GM12873 (cell line): ENCODE measurements at regions not wholly inside any gene's neighbourhood (a gene's known extent, or its start where the extent isn't known, plus 50 kb on each side); places are given as distances from the start of the nearest gene placed in this dataset.

Experiments used
- TF ChIP-seq, protein P1 (sequence below): IDR thresholded peaks from 2 replicates; pipeline ENCODE4 v1.5.1; 2012; ENCODE audit warnings: low read depth, mild to moderate bottlenecking, moderate library complexity, low read length, control low read depth; ENCODE audit not compliant: insufficient read depth; ENCODE audit errors: missing control alignments

DNA sequence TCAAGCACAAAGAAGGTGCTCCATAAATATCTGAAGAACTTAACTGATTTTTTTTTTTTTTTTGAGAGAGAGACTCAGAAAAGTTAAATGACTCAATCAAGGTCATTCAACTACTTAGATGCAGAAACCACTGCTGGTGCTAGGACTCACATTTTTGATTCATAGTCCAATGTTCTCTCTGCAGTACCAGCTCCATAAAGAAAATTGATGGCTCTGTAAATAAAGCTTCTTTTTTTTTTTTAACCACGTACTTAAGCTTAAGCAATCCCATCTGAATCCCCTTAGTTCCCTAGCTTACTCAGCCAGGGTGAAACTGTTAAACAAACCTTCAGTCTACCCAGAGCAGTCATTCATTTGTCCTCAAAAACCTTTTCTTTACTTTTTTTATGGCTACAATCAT lies 657.0 kb upstream of the WWC1 start:
- TF ChIP-seq, protein P1, sequence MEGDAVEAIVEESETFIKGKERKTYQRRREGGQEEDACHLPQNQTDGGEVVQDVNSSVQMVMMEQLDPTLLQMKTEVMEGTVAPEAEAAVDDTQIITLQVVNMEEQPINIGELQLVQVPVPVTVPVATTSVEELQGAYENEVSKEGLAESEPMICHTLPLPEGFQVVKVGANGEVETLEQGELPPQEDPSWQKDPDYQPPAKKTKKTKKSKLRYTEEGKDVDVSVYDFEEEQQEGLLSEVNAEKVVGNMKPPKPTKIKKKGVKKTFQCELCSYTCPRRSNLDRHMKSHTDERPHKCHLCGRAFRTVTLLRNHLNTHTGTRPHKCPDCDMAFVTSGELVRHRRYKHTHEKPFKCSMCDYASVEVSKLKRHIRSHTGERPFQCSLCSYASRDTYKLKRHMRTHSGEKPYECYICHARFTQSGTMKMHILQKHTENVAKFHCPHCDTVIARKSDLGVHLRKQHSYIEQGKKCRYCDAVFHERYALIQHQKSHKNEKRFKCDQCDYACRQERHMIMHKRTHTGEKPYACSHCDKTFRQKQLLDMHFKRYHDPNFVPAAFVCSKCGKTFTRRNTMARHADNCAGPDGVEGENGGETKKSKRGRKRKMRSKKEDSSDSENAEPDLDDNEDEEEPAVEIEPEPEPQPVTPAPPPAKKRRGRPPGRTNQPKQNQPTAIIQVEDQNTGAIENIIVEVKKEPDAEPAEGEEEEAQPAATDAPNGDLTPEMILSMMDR = no peak

DNA sequence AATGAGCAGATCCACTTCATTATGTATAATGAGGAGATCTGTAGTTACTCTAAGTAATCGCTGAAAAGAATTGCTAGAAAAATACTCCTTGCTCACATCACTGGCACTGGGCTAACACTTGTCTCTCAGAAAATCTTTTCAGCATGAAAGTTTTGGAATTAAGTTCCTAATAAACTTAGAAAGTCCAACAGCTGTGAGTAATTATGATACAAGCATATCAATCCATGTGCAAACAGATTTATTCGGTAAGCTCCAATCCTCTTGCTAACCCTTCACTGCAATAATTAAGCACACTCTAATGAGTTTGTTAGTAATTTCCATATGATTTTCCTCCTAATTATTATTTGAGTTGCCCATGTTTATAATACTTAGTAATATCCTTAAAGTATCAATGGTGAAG lies 652.6 kb upstream of the WWC1 start:
- TF ChIP-seq, protein P1 = no peak

DNA sequence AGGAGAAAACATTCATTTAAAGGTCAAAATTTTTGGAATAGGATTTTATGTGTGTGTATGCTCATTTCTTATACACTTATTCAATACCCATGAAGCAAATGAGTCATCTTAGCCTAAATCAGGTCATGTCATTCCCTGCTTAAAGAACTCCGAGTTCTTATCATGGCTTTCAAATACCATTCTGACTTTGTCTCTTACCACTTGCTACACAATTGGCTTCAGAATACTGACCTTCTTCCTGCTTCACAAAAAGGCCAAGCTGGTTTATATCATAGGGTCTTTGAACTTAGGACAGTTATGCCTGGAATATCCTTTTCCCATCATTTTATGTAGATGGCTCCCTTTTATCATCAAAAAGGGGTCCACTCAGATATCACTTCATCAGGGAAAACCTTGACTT lies 652.2 kb upstream of the WWC1 start:
- TF ChIP-seq, protein P1 = no peak

DNA sequence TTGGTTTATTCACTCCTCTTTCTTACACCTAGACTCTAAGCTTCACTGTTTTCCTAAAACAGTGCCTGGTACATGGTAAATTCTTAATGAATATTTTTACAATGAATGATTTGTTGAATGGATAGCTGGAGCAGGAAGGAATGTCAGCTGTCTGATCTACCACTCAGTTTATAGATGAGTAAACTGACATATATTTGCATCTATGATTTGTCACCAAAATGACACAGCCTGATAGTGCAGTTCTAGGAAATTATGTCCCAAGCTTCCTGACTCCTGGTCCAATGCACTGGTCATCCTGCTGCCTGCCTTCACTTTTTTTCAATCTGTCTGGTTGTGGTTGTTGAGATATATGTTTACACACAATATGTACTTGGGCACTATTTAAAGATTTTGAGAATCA lies 651.7 kb upstream of the WWC1 start:
- TF ChIP-seq, protein P1 = no peak

DNA sequence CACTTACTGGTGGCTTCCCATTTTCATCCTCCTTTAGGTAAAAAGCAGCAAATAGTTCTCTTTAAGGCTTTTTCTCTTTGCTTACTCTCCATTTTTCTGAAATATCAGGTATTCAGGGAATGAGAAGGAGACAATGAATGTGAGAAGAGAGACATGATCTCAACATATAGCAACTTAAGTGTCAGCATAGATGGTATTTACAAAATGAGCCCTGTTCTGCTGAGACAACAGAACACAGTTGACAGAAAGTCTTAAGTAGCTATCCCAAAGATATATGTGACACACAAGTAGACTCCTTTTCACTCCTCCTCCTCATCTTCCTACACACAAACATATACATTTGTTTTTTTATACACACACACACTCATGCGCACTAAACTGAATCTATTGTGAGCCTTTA lies 649.3 kb upstream of the WWC1 start:
- TF ChIP-seq, protein P1 = no peak

DNA sequence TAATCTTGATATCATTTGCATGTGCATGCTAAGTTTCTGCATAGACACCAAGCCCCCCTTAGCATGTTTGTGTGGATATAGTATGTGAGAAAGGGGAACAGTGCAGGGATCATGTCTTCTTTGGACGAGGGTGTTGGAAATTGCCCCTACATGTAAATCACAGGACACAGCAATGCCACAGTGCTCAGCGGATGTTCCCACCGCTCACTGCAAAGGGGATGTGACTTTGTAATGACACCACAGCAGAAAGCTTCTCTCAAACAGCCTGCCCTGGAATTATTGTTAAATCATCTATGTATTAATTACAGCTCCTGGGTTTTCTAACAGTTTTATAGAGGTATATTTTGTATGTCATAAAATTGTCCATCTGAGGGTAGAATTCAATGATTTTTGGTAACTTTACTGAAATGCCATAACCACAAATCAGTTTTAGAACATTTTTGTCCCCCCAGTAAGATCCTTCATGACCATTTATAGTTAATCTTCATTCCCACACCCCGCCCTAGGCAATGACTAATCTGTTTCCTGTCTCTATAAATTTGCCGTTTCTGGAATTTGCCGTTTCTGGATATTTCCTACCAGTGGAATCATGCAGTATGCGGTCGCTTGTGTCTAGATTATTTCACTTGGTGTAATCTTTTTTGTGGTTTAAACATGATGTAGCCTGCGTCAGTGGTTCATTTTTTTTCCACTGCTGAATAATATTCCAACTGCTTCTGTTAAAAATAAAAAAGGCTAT lies 648.5 kb upstream of the WWC1 start:
- TF ChIP-seq, protein P1 = no peak

DNA sequence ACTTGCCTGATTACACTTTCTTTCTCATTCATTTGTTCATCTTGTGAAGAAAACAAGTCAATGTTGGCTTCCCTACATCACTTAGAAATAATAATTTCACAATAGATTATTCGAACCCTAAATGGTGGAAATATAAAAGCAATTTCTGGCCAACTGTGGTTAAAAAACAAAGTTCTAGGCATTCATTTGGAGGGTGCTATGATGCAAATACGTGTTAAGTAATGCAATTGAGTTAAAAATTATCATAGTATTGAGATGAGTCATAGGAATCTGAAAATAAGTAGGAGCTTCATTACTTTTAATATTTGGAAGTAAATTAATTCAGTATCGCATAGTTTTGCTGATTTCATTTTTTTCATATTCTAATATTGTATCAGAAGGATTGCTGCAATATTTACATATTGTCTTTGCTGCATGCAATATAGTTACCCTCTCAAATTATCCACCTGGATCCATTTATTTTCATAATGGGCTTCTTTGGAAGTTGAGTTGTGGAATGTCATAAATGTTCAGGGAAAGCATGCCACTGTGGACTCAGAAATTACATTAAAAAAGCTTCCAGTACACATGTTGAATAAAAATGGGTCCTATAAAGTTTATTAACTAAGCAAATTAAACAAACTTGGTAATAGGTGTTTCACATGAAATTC lies 647.7 kb upstream of the WWC1 start:
- TF ChIP-seq, protein P1 = no peak
